ENCODE measurements at regions not wholly inside any gene's neighbourhood (a gene's known extent, or its start where the extent isn't known, plus 50 kb on each side); places are given as distances from the start of the nearest gene placed in this dataset.
A peak's percentile ranks its signal among the peaks of the same experiment; 100 is the strongest.

DNA sequence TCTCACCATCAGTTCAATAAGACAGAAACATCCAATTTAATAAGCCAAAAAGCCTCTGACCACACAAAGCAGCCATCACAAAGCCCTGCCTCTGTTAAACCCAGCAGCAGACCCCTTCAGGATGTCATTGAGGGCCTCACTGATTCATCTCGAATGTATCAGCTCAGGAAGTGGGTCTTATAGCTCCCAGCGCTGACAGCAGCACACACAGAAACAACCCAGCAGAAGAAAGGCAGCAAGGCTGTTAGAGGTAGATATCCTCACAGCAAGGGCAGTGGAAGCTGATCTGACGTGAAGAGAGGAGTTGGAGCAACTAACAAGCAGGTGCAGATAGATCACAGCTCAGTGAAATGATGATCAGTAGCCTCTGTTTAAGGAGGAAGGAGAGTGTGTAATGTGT lies 86.2 kb upstream of the NCAM1 start:
- Histone ChIP-seq H3K9me3 (ENCODE audit: low read depth, low read length) (no peaks in the 10 kb centered on the region), H3K4me2 (ENCODE audit: insufficient read depth, low read length) (no peak overlapping the region), H4K20me1 (ENCODE audit: insufficient read depth, low read length) (no peaks in the 10 kb centered on the region), H3K4me1 (ENCODE audit: insufficient read depth, low read length) (no peaks in the 10 kb centered on the region), H3K79me2 (ENCODE audit: insufficient read depth, low read length) (no peaks in the 10 kb centered on the region), H3K27me3 (ENCODE audit: insufficient read depth, low read length) (no peaks in the 10 kb centered on the region), H3K27ac (ENCODE audit: low read depth, low read length) (no peak overlapping the region), H2AFZ (ENCODE audit: low read length) (no peak overlapping the region), H3K36me3 (ENCODE audit: insufficient read depth, low read length) (no peaks in the 10 kb centered on the region), H3K4me3 (ENCODE audit: insufficient read depth, low read length) (no peak overlapping the region)
- DNase-seq (ENCODE audit: insufficient read length, low spot score, missing footprints), result no peak
- TF ChIP-seq, protein P1, sequence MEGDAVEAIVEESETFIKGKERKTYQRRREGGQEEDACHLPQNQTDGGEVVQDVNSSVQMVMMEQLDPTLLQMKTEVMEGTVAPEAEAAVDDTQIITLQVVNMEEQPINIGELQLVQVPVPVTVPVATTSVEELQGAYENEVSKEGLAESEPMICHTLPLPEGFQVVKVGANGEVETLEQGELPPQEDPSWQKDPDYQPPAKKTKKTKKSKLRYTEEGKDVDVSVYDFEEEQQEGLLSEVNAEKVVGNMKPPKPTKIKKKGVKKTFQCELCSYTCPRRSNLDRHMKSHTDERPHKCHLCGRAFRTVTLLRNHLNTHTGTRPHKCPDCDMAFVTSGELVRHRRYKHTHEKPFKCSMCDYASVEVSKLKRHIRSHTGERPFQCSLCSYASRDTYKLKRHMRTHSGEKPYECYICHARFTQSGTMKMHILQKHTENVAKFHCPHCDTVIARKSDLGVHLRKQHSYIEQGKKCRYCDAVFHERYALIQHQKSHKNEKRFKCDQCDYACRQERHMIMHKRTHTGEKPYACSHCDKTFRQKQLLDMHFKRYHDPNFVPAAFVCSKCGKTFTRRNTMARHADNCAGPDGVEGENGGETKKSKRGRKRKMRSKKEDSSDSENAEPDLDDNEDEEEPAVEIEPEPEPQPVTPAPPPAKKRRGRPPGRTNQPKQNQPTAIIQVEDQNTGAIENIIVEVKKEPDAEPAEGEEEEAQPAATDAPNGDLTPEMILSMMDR (IDR thresholded peaks at IDR 0.05; ENCODE audit: extremely low read depth, low read depth, low read length), result no peak

DNA sequence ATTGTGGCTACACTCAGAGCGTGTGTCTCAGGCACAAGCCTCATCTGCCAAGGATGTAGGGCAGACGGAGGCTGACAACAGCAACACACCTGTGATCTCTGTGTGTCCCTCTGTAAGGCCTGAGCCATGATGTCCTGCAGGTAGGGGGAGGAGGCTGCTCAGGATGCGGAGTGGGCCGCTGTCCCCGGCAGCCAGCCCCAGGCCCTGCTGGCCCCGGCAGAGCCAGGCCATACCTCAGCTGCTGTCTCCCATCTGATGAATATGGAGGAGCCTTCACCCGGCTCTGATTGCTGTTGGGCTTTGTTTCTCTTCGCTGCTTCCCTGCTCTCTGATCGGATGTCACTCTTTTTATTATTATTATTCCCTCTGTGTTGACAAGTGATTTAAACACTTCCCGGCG lies 83.6 kb upstream of the NCAM1 start:
- Histone ChIP-seq H3K36me3 (ENCODE audit: insufficient read depth, low read length) (no peaks in the 10 kb centered on the region), H4K20me1 (ENCODE audit: insufficient read depth, low read length) (no peaks in the 10 kb centered on the region), H3K4me1 (ENCODE audit: insufficient read depth, low read length) (no peaks in the 10 kb centered on the region), H3K4me3 (ENCODE audit: insufficient read depth, low read length) (no peak overlapping the region), H3K4me2 (ENCODE audit: insufficient read depth, low read length) (no peak overlapping the region), H2AFZ (ENCODE audit: low read length) (no peak overlapping the region), H3K27me3 (ENCODE audit: insufficient read depth, low read length) (no peaks in the 10 kb centered on the region), H3K79me2 (ENCODE audit: insufficient read depth, low read length) (no peaks in the 10 kb centered on the region), H3K9me3 (ENCODE audit: low read depth, low read length) (no peaks in the 10 kb centered on the region), H3K27ac (ENCODE audit: low read depth, low read length) (no peak overlapping the region)
- TF ChIP-seq, protein P1 (IDR thresholded peaks at IDR 0.05; ENCODE audit: extremely low read depth, low read depth, low read length), result no peak
- DNase-seq (ENCODE audit: insufficient read length, low spot score, missing footprints), result no peak

DNA sequence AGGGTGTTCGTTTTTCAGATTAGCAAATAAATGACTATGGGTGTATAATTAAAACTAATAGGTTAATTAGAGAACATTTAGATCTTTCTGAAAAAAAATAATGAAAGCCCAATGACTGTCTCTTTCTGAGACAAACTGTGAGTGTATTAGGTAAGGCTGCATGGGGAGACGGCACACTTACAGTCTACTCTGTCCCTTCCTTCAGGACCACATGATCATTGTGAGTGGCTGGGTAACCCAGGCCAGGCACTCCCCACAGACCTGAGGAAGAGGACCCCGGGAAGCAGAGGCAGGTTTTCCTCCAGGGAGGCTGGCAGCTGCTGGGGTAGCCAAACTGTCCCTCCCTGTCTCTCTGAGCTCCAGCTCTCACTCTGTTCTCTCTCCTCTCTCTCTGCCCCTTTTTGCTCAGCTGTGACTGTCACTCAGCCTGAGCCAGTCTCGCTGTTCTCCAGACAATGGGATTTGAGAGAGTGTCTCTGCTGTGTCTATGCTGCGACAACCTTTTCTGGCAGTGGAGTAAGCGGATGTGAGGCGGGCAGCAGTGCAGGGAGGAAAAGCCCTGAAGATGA lies 83.1 kb upstream of the NCAM1 start:
- Histone ChIP-seq H2AFZ (ENCODE audit: low read length) (no peak overlapping the region), H3K36me3 (ENCODE audit: insufficient read depth, low read length) (no peaks in the 10 kb centered on the region), H3K4me3 (ENCODE audit: insufficient read depth, low read length) (no peak overlapping the region), H3K79me2 (ENCODE audit: insufficient read depth, low read length) (no peaks in the 10 kb centered on the region), H3K9me3 (ENCODE audit: low read depth, low read length) (no peaks in the 10 kb centered on the region), H3K4me2 (ENCODE audit: insufficient read depth, low read length) (no peak overlapping the region), H4K20me1 (ENCODE audit: insufficient read depth, low read length) (no peaks in the 10 kb centered on the region), H3K4me1 (ENCODE audit: insufficient read depth, low read length) (no peaks in the 10 kb centered on the region), H3K27me3 (ENCODE audit: insufficient read depth, low read length) (no peaks in the 10 kb centered on the region), H3K27ac (ENCODE audit: low read depth, low read length) (no peak overlapping the region)
- TF ChIP-seq, protein P1 (IDR thresholded peaks at IDR 0.05; ENCODE audit: extremely low read depth, low read depth, low read length), result no peak
- DNase-seq (ENCODE audit: insufficient read length, low spot score, missing footprints), result no peak

DNA sequence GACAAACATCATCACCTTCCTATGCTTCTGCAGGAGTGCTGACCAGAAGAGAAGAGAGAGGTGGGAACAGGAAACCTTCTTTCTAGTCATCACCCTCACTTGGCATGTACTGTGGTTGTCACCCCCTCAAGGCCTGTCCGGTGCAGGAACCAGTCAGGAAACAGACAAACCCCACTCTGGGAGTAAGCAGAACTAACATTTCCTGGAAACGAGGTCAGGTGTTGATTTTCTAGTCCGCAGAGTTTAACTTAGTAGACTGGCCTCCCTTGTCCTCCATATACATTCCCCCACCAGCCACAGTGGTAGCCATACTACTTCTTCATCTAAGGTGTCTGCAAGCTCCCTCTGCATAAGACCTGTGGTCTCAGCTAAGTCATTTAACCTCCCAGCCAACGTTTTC lies 80.7 kb upstream of the NCAM1 start:
- no peak overlapping the region for H3K4me3 ChIP-seq (ENCODE audit: insufficient read depth, low read length)
- H3K27ac ChIP-seq (ENCODE audit: low read depth, low read length), result no peak overlapping the region
- no peaks in the 10 kb centered on the region for H3K4me1 ChIP-seq (ENCODE audit: insufficient read depth, low read length)
- DNase-seq (ENCODE audit: insufficient read length, low spot score, missing footprints), result peak; percentile 56
- no peaks in the 10 kb centered on the region for H4K20me1 ChIP-seq (ENCODE audit: insufficient read depth, low read length)
- TF ChIP-seq, protein P1 (IDR thresholded peaks at IDR 0.05; ENCODE audit: extremely low read depth, low read depth, low read length), result no peak
- no peaks in the 10 kb centered on the region for H3K27me3 ChIP-seq (ENCODE audit: insufficient read depth, low read length)
- no peak overlapping the region for H2AFZ ChIP-seq (ENCODE audit: low read length)
- no peaks in the 10 kb centered on the region for H3K36me3 ChIP-seq (ENCODE audit: insufficient read depth, low read length)
- no peaks in the 10 kb centered on the region for H3K79me2 ChIP-seq (ENCODE audit: insufficient read depth, low read length)
- no peak overlapping the region for H3K4me2 ChIP-seq (ENCODE audit: insufficient read depth, low read length)
- H3K9me3 ChIP-seq (ENCODE audit: low read depth, low read length), result no peaks in the 10 kb centered on the region

Data from osteoblast (primary cell).